Breast epithelium (tissue), 3 donors: ENCODE measurements at regions not wholly inside any gene's neighbourhood (a gene's known extent, or its start where the extent isn't known, plus 50 kb on each side); places are given as distances from the start of the nearest gene placed in this dataset.

ENCODE experiments used
- POLR2A ChIP-seq: fragments of 450-650 bp; IDR thresholded peaks from one replicate; pipeline ENCODE4 v1.6.1; 2016; ENCODE audit warnings: antibody characterized with exemption, mild to moderate bottlenecking, moderate library complexity
- TF ChIP-seq, protein P1 (sequence below), 3 donors: fragments of 450-650 bp; IDR thresholded peaks; one replicate each; pipeline ENCODE4 v1.5.1; 2016 to 2017; ENCODE audit warnings: antibody characterized with exemption in 3 of 3, mild to moderate bottlenecking in 3 of 3, moderate library complexity in 3 of 3

DNA sequence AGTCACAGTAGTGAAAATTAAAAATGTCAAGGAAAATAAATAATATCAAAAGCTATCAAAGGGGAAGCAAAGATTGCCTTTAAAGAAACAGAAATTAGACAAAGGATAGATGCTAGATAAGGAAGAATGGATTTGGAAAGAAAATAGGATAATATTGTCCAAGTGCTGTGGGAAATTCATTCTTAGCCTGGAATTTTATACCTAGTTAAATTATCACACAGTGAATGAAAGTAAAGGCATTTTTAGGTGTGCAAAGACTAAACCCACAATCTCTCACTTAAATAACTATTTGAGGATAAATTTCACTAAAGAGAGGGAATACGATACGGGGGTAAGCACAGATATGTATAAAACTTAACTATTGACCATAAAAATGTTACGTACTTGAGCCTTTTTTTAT is 511.1 kb downstream of the TMEM135 start:
- TF ChIP-seq POLR2A: no peak
- TF ChIP-seq, protein P1, sequence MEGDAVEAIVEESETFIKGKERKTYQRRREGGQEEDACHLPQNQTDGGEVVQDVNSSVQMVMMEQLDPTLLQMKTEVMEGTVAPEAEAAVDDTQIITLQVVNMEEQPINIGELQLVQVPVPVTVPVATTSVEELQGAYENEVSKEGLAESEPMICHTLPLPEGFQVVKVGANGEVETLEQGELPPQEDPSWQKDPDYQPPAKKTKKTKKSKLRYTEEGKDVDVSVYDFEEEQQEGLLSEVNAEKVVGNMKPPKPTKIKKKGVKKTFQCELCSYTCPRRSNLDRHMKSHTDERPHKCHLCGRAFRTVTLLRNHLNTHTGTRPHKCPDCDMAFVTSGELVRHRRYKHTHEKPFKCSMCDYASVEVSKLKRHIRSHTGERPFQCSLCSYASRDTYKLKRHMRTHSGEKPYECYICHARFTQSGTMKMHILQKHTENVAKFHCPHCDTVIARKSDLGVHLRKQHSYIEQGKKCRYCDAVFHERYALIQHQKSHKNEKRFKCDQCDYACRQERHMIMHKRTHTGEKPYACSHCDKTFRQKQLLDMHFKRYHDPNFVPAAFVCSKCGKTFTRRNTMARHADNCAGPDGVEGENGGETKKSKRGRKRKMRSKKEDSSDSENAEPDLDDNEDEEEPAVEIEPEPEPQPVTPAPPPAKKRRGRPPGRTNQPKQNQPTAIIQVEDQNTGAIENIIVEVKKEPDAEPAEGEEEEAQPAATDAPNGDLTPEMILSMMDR (IDR thresholded peaks at IDR 0.05): no peak
